HUES48 (cell line): ENCODE measurements at regions not wholly inside any gene's neighbourhood (a gene's known extent, or its start where the extent isn't known, plus 50 kb on each side); places are given as distances from the start of the nearest gene placed in this dataset.

Experiments
- H3K27ac ChIP-seq: one replicate; pipeline ENCODE4 v1.7.0; 2013; ENCODE audit warnings: low read depth, low read length, inconsistent platforms
- H3K27me3 ChIP-seq: 2 replicates; pipeline ENCODE4 v1.6.1; 2013; ENCODE audit warnings: mild to moderate bottlenecking, low read length; ENCODE audit not compliant: control insufficient read depth, insufficient read depth
- H3K36me3 ChIP-seq: 2 replicates; pipeline ENCODE4 v1.6.1; 2013; ENCODE audit warnings: low read length; ENCODE audit not compliant: control insufficient read depth, insufficient read depth
- H3K4me1 ChIP-seq: 2 replicates; pipeline ENCODE4 v1.6.1; 2013; ENCODE audit warnings: mild to moderate bottlenecking, low read length; ENCODE audit not compliant: control insufficient read depth, insufficient read depth
- H3K4me3 ChIP-seq: 2 replicates; pipeline ENCODE4 v1.5.1; 2013; ENCODE audit warnings: mild to moderate bottlenecking, low read depth, low read length
- H3K9ac ChIP-seq: 2 replicates; pipeline ENCODE4 v1.6.1; 2013; ENCODE audit warnings: mild to moderate bottlenecking, low read depth, low read length, moderate library complexity
- H3K9me3 ChIP-seq: 2 replicates; pipeline ENCODE4 v1.6.1; 2013; ENCODE audit warnings: low read length; ENCODE audit not compliant: control insufficient read depth, insufficient read depth

- no peaks in the 10 kb centered on the region for H3K36me3 ChIP-seq
- H3K27ac ChIP-seq: no peak overlapping the region
- H3K9ac ChIP-seq: no peak overlapping the region
- H3K27me3 ChIP-seq: no peaks in the 10 kb centered on the region
- no peaks in the 10 kb centered on the region for H3K4me1 ChIP-seq
- no peak overlapping the region for H3K4me3 ChIP-seq
- H3K9me3 ChIP-seq: no peaks in the 10 kb centered on the region
Observed at GRCh38 chr20:57849121-57849520, 139.3 kb upstream of the PMEPA1 start.

GRCh38 chr20:57848282-57848681 lies 138.5 kb upstream of the PMEPA1 start:
- Histone ChIP-seq H3K27ac (no peak overlapping the region), H3K9me3 (no peaks in the 10 kb centered on the region), H3K4me3 (no peak overlapping the region), H3K27me3 (no peaks in the 10 kb centered on the region), H3K4me1 (no peaks in the 10 kb centered on the region), H3K9ac (no peak overlapping the region), H3K36me3 (no peaks in the 10 kb centered on the region)

DNA sequence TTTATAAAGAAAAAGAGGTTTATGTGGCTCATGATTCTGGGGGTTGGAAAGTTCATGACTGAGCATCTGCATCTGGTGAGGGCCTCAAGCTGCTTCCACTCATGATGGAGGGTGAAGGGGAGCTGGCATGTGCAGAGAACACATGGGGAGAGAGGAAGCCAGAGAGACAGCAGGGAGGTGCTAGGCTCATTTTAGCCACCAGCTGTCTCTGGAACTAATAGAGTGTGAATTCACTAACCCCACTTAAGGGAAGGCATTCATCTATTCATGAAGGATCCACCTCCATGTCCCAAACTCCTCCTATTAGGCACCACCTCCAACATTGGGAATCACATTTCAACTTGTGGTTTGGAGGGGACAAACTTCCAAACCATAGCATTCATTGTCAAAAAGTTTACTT lies 137.3 kb upstream of the PMEPA1 start:
- Histone ChIP-seq H3K4me1 (no peaks in the 10 kb centered on the region), H3K27me3 (no peaks in the 10 kb centered on the region), H3K36me3 (no peaks in the 10 kb centered on the region), H3K9ac (no peak overlapping the region), H3K9me3 (no peaks in the 10 kb centered on the region), H3K4me3 (no peak overlapping the region), H3K27ac (no peak overlapping the region)

- H3K36me3 ChIP-seq: no peaks in the 10 kb centered on the region
- H3K9ac ChIP-seq: no peak overlapping the region
- no peak overlapping the region for H3K27ac ChIP-seq
- no peak overlapping the region for H3K4me3 ChIP-seq
- H3K27me3 ChIP-seq: no peaks in the 10 kb centered on the region
- no peaks in the 10 kb centered on the region for H3K9me3 ChIP-seq
- no peaks in the 10 kb centered on the region for H3K4me1 ChIP-seq
Observed at GRCh38 chr20:57844626-57845596, 135.1 kb upstream of the PMEPA1 start.

DNA sequence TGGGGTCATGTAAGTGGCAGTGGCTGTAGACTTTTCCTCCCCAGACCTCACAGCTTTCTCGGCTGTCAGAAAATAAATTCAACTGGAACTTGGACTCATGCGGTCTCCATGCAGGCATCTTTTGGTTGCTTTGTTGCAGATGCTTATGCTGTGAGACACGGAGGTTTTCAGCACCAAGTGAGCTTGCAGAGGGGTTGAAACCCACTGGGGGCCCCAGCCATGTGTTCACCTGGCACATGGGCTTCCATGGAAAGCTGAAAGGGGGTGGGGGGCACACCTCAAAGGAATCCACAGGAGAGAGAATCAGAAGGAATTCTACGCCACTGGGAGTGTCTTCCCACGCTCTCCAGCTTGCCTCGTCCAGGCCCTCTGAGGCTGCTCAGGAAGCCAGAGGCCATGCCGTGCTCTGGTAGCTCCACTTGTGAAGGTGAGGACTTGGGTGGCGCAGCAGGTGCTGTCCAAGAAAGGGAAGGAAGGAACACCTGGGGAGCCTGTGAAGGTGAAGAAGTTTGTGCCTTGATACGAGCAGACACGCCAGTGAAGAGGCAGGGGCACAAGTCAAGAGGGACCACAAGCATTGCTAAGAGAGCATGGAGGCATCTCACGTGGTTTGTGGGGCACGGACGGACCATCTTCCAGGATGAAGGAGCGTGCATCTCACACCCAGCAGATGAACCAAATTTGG lies 134.3 kb upstream of the PMEPA1 start:
- Histone ChIP-seq H3K9ac (no peak overlapping the region), H3K36me3 (no peaks in the 10 kb centered on the region), H3K4me3 (no peak overlapping the region), H3K4me1 (no peaks in the 10 kb centered on the region), H3K27me3 (no peaks in the 10 kb centered on the region), H3K9me3 (no peaks in the 10 kb centered on the region), H3K27ac (no peak overlapping the region)

- no peaks in the 10 kb centered on the region for H3K36me3 ChIP-seq
- H3K4me3 ChIP-seq: no peak overlapping the region
- no peaks in the 10 kb centered on the region for H3K9me3 ChIP-seq
- no peaks in the 10 kb centered on the region for H3K4me1 ChIP-seq
- no peak overlapping the region for H3K9ac ChIP-seq
- H3K27me3 ChIP-seq: no peaks in the 10 kb centered on the region
- H3K27ac ChIP-seq: no peak overlapping the region
Observed at GRCh38 chr20:57842720-57843119, 132.9 kb upstream of the PMEPA1 start.

- no peaks in the 10 kb centered on the region for H3K9me3 ChIP-seq
- H3K4me1 ChIP-seq: no peaks in the 10 kb centered on the region
- no peaks in the 10 kb centered on the region for H3K36me3 ChIP-seq
- H3K9ac ChIP-seq: no peak overlapping the region
- H3K27ac ChIP-seq: no peak overlapping the region
- H3K4me3 ChIP-seq: no peak overlapping the region
- no peaks in the 10 kb centered on the region for H3K27me3 ChIP-seq
Observed at GRCh38 chr20:57841297-57841866, 131.6 kb upstream of the PMEPA1 start.

DNA sequence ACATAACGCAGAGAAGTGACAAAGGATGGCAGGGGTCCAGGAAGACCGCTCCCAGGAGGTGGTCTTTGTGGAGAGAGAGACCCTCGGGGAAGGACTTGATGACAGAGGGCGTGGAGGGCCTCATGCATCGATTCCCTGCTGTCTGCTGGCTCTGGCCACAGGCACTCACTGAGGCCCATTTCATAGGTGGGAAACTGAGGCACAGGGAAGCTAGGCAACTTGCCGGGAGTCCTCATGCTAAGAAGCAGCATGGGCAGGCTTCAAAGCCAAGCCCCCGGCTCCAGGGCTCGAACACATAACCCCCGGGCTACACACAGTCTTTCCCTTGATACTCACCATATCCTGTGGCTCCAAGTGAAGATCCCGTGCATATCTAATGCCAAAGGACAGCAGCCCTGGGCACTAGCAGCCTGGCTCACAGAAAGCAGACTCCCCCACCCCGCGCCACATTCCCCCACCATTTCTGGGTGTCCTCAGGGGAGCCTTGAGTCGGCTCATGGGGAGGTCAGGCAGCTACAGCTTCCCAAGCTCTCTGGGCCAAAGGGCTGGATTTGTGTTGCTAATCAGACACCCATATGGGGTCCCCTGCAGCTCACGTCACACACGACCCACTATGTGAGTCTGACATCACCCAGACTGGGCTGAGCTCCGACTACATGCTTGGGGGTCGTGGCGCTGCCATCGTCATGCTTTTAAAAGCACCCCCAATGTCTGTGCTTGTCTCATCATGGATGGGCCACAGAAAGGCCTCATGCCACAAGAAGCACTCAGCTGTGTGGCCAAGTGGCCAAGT lies 130.9 kb upstream of the PMEPA1 start:
- H3K36me3 ChIP-seq: no peaks in the 10 kb centered on the region
- no peaks in the 10 kb centered on the region for H3K27me3 ChIP-seq
- no peaks in the 10 kb centered on the region for H3K9me3 ChIP-seq
- no peak overlapping the region for H3K27ac ChIP-seq
- H3K4me1 ChIP-seq: 0 out of 2 replicates have a peak, but pooled peaks cover 1% of the 10 kb centered on the region
- H3K4me3 ChIP-seq: no peak overlapping the region
- H3K9ac ChIP-seq: no peak overlapping the region

GRCh38 chr20:57840066-57840465 lies 130.3 kb upstream of the PMEPA1 start:
- Histone ChIP-seq H3K9ac (no peak overlapping the region), H3K27ac (no peak overlapping the region), H3K4me3 (no peak overlapping the region), H3K36me3 (no peaks in the 10 kb centered on the region), H3K9me3 (no peaks in the 10 kb centered on the region), H3K4me1 (0 out of 2 replicates have a peak, but pooled peaks cover 6% of the 10 kb centered on the region), H3K27me3 (no peaks in the 10 kb centered on the region)

GRCh38 chr20:57838670-57839151 lies 128.9 kb upstream of the PMEPA1 start:
- no peak overlapping the region for H3K27ac ChIP-seq
- H3K36me3 ChIP-seq: no peaks in the 10 kb centered on the region
- 0 out of 2 replicates have a peak, but pooled peaks cover 6% of the 10 kb centered on the region for H3K4me1 ChIP-seq
- H3K9ac ChIP-seq: no peak overlapping the region
- H3K27me3 ChIP-seq: no peaks in the 10 kb centered on the region
- H3K9me3 ChIP-seq: no peaks in the 10 kb centered on the region
- no peak overlapping the region for H3K4me3 ChIP-seq
